Epithelial cell of esophagus (primary cell): ENCODE measurements at regions not wholly inside any gene's neighbourhood (a gene's known extent, or its start where the extent isn't known, plus 50 kb on each side); places are given as distances from the start of the nearest gene placed in this dataset.
A peak's percentile ranks its signal among the peaks of the same experiment; 100 is the strongest.

Source experiments
- DNase-seq: peaks from one replicate; pipeline ENCODE4 v3.0.0; 2010; ENCODE audit warnings: low read depth
- H3K4me3 ChIP-seq: 2 replicates; pipeline ENCODE4 v1.5.1; 2011; ENCODE audit warnings: mild to moderate bottlenecking, low read length, control low read depth
- TF ChIP-seq, protein P1 (sequence below): IDR thresholded peaks from 2 replicates; pipeline ENCODE4 v1.5.1; 2011; ENCODE audit warnings: low read depth, mild to moderate bottlenecking, low read length, control low read depth, inconsistent platforms; ENCODE audit not compliant: insufficient read depth; ENCODE audit errors: missing control alignments

DNA sequence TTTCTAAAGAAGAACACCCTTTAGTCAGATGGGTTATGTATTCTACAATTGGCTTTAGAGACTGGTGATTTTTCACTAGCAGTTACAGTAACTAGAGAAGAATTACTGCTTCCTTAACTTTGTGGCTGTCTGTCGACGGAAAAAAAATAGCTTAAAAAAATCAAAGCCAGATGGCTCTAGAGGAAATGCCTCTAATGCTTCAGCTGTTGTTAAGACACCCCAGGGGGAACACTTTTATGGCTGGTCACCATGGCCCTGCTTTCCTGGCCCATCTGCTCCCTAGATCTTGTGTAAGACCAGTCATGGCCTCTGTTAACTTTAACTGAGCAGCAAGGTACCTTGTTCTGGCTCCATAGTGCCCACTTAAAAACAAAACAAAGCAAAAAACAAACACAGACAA, 198.6 kb upstream of the PLSCR5 start:
- TF ChIP-seq, protein P1, sequence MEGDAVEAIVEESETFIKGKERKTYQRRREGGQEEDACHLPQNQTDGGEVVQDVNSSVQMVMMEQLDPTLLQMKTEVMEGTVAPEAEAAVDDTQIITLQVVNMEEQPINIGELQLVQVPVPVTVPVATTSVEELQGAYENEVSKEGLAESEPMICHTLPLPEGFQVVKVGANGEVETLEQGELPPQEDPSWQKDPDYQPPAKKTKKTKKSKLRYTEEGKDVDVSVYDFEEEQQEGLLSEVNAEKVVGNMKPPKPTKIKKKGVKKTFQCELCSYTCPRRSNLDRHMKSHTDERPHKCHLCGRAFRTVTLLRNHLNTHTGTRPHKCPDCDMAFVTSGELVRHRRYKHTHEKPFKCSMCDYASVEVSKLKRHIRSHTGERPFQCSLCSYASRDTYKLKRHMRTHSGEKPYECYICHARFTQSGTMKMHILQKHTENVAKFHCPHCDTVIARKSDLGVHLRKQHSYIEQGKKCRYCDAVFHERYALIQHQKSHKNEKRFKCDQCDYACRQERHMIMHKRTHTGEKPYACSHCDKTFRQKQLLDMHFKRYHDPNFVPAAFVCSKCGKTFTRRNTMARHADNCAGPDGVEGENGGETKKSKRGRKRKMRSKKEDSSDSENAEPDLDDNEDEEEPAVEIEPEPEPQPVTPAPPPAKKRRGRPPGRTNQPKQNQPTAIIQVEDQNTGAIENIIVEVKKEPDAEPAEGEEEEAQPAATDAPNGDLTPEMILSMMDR: no peak
- DNase-seq: no peak
- no peak overlapping the region for H3K4me3 ChIP-seq

DNA sequence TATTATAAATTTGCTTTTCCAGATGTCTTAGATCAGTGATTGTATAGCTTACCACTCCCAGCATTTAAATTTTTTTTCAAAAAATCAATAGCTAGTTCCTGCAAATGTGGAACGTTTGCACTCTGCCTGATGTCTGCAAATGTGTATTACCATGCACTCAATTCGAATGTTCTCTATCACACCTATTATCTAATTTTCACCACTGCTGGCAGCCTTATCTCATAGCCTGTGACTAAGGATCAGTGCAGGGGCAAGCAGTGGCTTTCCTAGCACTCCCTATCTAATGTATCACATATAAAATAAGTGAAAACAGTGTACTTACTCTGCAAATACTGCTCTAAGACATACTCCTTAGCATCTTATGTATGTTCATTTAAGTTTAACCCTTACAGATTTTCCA, 196.3 kb upstream of the PLSCR5 start:
- TF ChIP-seq, protein P1: no peak
- no peak overlapping the region for H3K4me3 ChIP-seq
- no peak for DNase-seq

DNA sequence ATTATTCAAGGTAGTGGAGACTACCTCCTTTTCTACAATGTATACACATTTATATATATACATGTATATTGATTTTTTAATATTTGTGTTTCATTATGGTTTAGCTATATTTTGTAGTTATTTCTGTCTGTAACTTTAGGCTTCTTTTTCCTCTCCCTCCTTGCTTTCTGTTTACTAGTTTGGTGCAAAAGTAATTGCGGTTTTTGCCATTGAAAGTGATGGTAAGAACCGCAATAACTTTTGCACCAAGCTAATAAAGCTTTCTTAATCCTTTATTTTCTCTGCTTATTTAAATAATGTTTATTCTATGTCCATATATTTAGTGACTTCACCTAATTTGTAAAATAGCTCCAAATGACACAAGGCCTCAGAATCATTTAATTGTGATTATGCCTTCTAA, 195.3 kb upstream of the PLSCR5 start:
- no peak overlapping the region for H3K4me3 ChIP-seq
- no peak for DNase-seq
- TF ChIP-seq, protein P1: no peak

DNA sequence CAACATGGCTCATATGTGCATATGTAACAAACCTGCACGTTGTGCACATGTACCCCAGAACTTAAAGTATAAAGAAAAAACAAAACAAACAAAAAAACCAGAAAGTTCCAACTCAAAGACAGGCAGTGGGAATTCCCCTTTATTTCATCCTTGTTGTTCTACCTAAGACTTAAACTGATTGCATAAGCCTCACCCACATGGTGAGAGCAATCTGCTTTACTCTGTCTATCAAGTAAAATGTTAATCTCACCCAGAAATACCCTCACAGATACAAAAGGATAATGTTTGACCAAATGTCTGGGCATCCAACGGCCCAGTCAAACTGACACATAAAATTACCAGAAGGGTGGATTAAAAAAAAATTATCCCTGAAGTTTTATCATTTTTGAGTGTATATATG, 190.9 kb upstream of the PLSCR5 start:
- no peak overlapping the region for H3K4me3 ChIP-seq
- TF ChIP-seq, protein P1: no peak
- peak; percentile 19 for DNase-seq

DNA sequence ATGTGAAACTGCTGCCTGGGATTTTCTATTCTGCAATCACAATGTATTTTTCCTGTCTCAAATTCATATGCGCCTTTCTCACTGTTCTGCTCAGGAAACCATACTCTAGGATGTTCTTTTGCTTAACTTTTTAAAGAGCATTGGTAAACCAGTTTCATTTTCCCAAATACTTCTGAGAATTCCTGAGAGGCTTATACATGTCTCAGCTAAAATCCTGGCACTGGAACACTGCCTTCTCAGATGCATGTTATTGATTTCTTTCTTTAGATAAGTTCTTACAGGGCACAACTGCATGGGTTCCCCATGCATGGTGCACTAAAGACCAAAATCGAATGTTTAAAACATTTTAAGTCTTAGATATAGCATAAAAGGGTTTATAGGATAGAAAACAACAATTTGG, 178.3 kb upstream of the PLSCR5 start:
- no peak overlapping the region for H3K4me3 ChIP-seq
- no peak for DNase-seq
- TF ChIP-seq, protein P1: no peak

DNA sequence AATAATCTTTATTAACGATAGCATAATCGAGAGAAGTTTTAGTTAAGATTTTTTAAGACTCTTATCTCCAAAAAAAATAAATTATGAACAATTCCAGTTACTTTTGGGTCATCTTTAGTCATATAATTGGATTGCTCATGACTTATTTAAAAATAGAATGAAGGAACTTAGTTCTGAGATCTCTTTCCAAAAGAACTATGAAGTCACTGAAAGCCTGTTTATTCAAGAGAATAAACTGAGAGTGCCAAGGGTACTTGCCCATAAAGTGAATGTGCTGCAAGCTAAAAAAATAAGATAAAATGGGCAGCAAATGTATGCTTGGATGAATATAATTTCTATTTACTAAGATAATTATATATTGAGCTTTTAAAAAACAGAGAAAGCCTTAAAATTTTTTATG, 176.5 kb upstream of the PLSCR5 start:
- DNase-seq: no peak
- no peak overlapping the region for H3K4me3 ChIP-seq
- TF ChIP-seq, protein P1: no peak

DNA sequence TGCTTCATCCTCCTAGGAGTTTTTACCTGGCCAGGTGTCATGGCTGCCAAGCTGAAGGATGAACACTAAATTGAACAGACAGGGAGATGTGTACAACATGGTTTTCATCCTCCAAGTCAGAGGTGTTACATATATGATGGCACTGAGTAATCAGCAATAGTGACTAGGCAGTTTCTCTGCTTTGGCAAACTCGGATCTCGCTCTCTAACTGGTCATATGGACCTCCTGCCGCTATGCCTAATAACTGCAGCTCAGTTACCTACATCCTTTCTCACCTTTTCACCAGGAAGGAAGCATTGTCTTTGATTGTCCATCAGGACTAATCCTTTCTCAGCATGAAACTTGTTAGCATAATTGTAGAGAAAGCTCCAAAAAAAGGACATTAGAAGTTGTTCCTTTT, 175.9 kb upstream of the PLSCR5 start:
- TF ChIP-seq, protein P1: no peak
- DNase-seq: peak; percentile 4
- no peak overlapping the region for H3K4me3 ChIP-seq
